Smooth muscle cell (in vitro differentiated cells): ENCODE measurements at regions not wholly inside any gene's neighbourhood (a gene's known extent, or its start where the extent isn't known, plus 50 kb on each side); places are given as distances from the start of the nearest gene placed in this dataset.

ENCODE experiments used
- DNase-seq: peaks from one replicate; lab custom pipeline; 2025; ENCODE audit not compliant: unreplicated experiment; lab: John Stamatoyannopoulos, UW
- H2AFZ ChIP-seq: fragments of 200-600 bp; sonication (generic); 2 replicates; pipeline ENCODE4 v1.6.0; 2016; ENCODE audit warnings: antibody characterized with exemption, low read depth, mild to moderate bottlenecking
- H3F3A ChIP-seq: fragments of 200-600 bp; sonication (generic); 2 replicates; pipeline ENCODE4 v1.6.0; 2017; ENCODE audit warnings: antibody characterized with exemption, low read depth
- H3K27ac ChIP-seq: fragments of 200-600 bp; sonication (generic); 2 replicates; pipeline ENCODE4 v1.5.1; 2016; ENCODE audit warnings: low read depth, mild to moderate bottlenecking
- H3K27me3 ChIP-seq: fragments of 200-600 bp; sonication (generic); 2 replicates; pipeline ENCODE4 v1.6.1; 2016; ENCODE audit warnings: low read depth, mild to moderate bottlenecking
- H3K36me3 ChIP-seq: fragments of 200-600 bp; sonication (generic); 2 replicates; pipeline ENCODE4 v1.5.1; 2016; ENCODE audit warnings: low read depth
- H3K4me1 ChIP-seq: fragments of 200-600 bp; sonication (generic); 2 replicates; pipeline ENCODE4 v1.5.1; 2016; ENCODE audit warnings: low read depth
- H3K4me2 ChIP-seq: fragments of 200-600 bp; sonication (generic); 2 replicates; pipeline ENCODE4 v1.6.0; 2016; ENCODE audit warnings: mild to moderate bottlenecking
- H3K4me3 ChIP-seq: fragments of 200-600 bp; sonication (generic); 2 replicates; pipeline ENCODE4 v1.5.1; 2016; ENCODE audit warnings: mild to moderate bottlenecking
- H3K79me2 ChIP-seq: fragments of 200-600 bp; sonication (generic); 2 replicates; pipeline ENCODE4 v1.6.0; 2016; ENCODE audit warnings: low read depth, mild to moderate bottlenecking
- H3K9ac ChIP-seq: fragments of 200-600 bp; sonication (generic); 2 replicates; pipeline ENCODE4 v1.6.0; 2016; ENCODE audit warnings: low read depth
- H3K9me3 ChIP-seq: fragments of 200-600 bp; sonication (generic); replicated peaks from 2 replicates; pipeline ENCODE4 v1.5.1; 2016; ENCODE audit warnings: low read depth
- H4K20me1 ChIP-seq: fragments of 200-600 bp; sonication (generic); 2 replicates; pipeline ENCODE4 v1.6.0; 2016; ENCODE audit warnings: low read depth
- CTCF ChIP-seq: fragments of 200-600 bp; sonication (generic); IDR thresholded peaks from 2 replicates; pipeline ENCODE4 v1.5.1; 2017; ENCODE audit warnings: borderline replicate concordance, mild to moderate bottlenecking, antibody characterized with exemption; ENCODE audit not compliant: insufficient read depth, poor library complexity, severe bottlenecking
- WGBS: methylation state at CpG from one replicate; pipeline ENCODE4 v1.1.7; 2016; ENCODE audit warnings: low lambda C conversion rate; 5-methylcytosine and 5-hydroxymethylcytosine counted together

GRCh38 chr6:133623065-133623464, 265.8 kb upstream of the TCF21 start:
- no peaks in the 10 kb centered on the region for H3F3A ChIP-seq
- no peak for DNase-seq
- no peak overlapping the region for H3K4me2 ChIP-seq
- H3K9ac ChIP-seq, result no peak overlapping the region
- no peak overlapping the region for H2AFZ ChIP-seq
- H3K4me1 ChIP-seq, result no peaks in the 10 kb centered on the region
- no peak for TF ChIP-seq CTCF
- H4K20me1 ChIP-seq, result no peaks in the 10 kb centered on the region
- 54% methylated on average over 1 of the region's 1 CpG for WGBS
- H3K4me3 ChIP-seq, result no peak overlapping the region
- no peaks in the 10 kb centered on the region for H3K36me3 ChIP-seq
- no peak overlapping the region for H3K27ac ChIP-seq
- no peaks in the 10 kb centered on the region for H3K9me3 ChIP-seq
- H3K27me3 ChIP-seq, result peaks cover 9% of the 10 kb centered on the region
- no peaks in the 10 kb centered on the region for H3K79me2 ChIP-seq

DNA sequence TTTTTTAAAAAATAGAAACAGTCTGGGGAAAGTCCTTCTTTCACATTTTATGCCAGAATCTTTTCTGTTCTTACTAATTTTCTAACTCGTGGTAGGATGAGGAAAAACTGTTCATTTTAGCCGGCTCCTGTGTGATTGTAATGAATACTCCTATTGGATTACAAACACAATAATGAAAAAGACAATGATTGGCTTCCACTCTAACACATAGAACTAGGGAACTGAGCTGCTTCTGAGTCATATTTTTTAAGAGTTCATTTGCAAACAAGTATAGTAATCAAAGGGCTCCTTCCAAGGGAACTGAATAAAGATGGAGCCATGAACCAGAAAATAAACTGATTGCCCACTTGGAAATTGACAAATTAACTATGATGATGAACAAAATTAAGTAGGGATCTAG, 265.3 kb upstream of the TCF21 start:
- no peak for TF ChIP-seq CTCF
- Histone ChIP-seq H3K4me3 (no peak overlapping the region), H3F3A (no peaks in the 10 kb centered on the region), H3K9me3 (no peaks in the 10 kb centered on the region), H3K4me2 (no peak overlapping the region), H3K9ac (no peak overlapping the region), H2AFZ (no peak overlapping the region), H4K20me1 (no peaks in the 10 kb centered on the region), H3K27me3 (peaks cover 9% of the 10 kb centered on the region), H3K36me3 (no peaks in the 10 kb centered on the region), H3K79me2 (no peaks in the 10 kb centered on the region), H3K27ac (no peak overlapping the region), H3K4me1 (no peaks in the 10 kb centered on the region)
- WGBS, result 92% methylated on average over 2 of the region's 2 CpGs
- no peak for DNase-seq

GRCh38 chr6:133626096-133626666, 262.7 kb upstream of the TCF21 start:
- no peaks in the 10 kb centered on the region for H3F3A ChIP-seq
- peaks cover 9% of the 10 kb centered on the region for H3K27me3 ChIP-seq
- no peak overlapping the region for H3K4me3 ChIP-seq
- WGBS, result 87% methylated on average over 3 of the region's 3 CpGs
- no peak overlapping the region for H2AFZ ChIP-seq
- DNase-seq, result no peak
- H3K27ac ChIP-seq, result no peak overlapping the region
- no peak overlapping the region for H3K9ac ChIP-seq
- H3K4me1 ChIP-seq, result no peaks in the 10 kb centered on the region
- H3K9me3 ChIP-seq, result no peaks in the 10 kb centered on the region
- H3K4me2 ChIP-seq, result no peak overlapping the region
- no peaks in the 10 kb centered on the region for H3K79me2 ChIP-seq
- H4K20me1 ChIP-seq, result no peaks in the 10 kb centered on the region
- TF ChIP-seq CTCF, result no peak
- no peaks in the 10 kb centered on the region for H3K36me3 ChIP-seq

DNA sequence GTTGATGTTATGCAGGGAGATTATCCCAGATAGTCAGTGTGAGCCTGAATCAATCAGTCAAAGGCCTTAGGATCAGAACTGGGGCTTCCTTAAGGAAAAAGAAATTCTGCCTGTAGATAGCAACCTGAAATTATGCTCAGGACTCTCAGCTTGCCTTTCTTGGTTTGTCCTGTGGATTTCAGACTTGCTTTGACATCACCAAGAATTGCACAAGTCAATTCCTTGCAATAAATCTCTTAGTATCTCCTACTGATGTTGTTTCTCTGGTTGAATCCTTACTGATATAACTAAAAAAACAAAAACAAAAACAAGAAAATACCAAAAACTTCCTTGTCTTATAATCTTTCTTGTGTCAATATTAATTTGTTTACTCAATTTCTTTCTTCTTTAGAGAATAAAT, 258.9 kb upstream of the TCF21 start:
- Histone ChIP-seq H3K79me2 (no peaks in the 10 kb centered on the region), H3K9me3 (no peaks in the 10 kb centered on the region), H4K20me1 (no peaks in the 10 kb centered on the region), H3K4me1 (peaks cover 11% of the 10 kb centered on the region), H3K27ac (no peak overlapping the region), H3K9ac (no peak overlapping the region), H3K4me2 (no peak overlapping the region), H3F3A (no peaks in the 10 kb centered on the region), H3K36me3 (no peaks in the 10 kb centered on the region), H2AFZ (no peak overlapping the region), H3K27me3 (peaks cover 7% of the 10 kb centered on the region), H3K4me3 (no peak overlapping the region)
- DNase-seq, result no peak
- no peak for TF ChIP-seq CTCF
